Neural progenitor cell (in vitro differentiated cells): ENCODE measurements at regions not wholly inside any gene's neighbourhood (a gene's known extent, or its start where the extent isn't known, plus 50 kb on each side); places are given as distances from the start of the nearest gene placed in this dataset.

Experiments
- DNase-seq: peaks from one replicate; pipeline ENCODE4 v3.0.0-alpha.2; 2016; ENCODE audit warnings: low spot score
- H2AFZ ChIP-seq: fragments of 200-600 bp; sonication (generic); replicated peaks from 2 replicates; pipeline ENCODE4 v1.6.1; 2016; ENCODE audit warnings: antibody characterized with exemption
- H3F3A ChIP-seq: fragments of 200-600 bp; sonication (generic); 2 replicates; pipeline ENCODE4 v1.6.1; 2016; ENCODE audit warnings: antibody characterized with exemption, low read depth
- H3K27ac ChIP-seq: fragments of 200-600 bp; sonication (generic); 2 replicates; pipeline ENCODE4 v1.5.1; 2016; ENCODE audit warnings: mild to moderate bottlenecking
- H3K27me3 ChIP-seq: fragments of 200-600 bp; sonication (generic); 2 replicates; pipeline ENCODE4 v1.6.1; 2016; ENCODE audit warnings: mild to moderate bottlenecking, moderate library complexity
- H3K36me3 ChIP-seq: fragments of 200-600 bp; sonication (generic); 2 replicates; pipeline ENCODE4 v1.5.1; 2016
- H3K4me1 ChIP-seq: fragments of 200-600 bp; sonication (generic); 2 replicates; pipeline ENCODE4 v1.6.1; 2016; ENCODE audit warnings: mixed run types
- H3K4me2 ChIP-seq: fragments of 200-600 bp; sonication (generic); 2 replicates; pipeline ENCODE4 v1.6.1; 2016
- H3K4me3 ChIP-seq: fragments of 200-600 bp; sonication (generic); 2 replicates; pipeline ENCODE4 v1.5.1; 2016
- H3K79me2 ChIP-seq: fragments of 200-600 bp; sonication (generic); 2 replicates; pipeline ENCODE4 v1.6.1; 2016; ENCODE audit warnings: low read depth
- H3K9ac ChIP-seq: fragments of 200-600 bp; sonication (generic); 2 replicates; pipeline ENCODE4 v1.6.1; 2016
- H3K9me3 ChIP-seq: fragments of 200-600 bp; sonication (generic); 2 replicates; pipeline ENCODE4 v1.5.1; 2016; ENCODE audit warnings: low read depth
- H4K20me1 ChIP-seq: fragments of 200-600 bp; sonication (generic); 2 replicates; pipeline ENCODE4 v1.6.1; 2016; ENCODE audit warnings: low read depth
- H3K27ac Mint-ChIP-seq: 3 replicates; pipeline ENCODE4 v1.8.0; 2021; ENCODE audit warnings: mixed read lengths
- H3K27me3 Mint-ChIP-seq: 2 replicates; pipeline ENCODE4 v1.8.0; 2022; ENCODE audit warnings: low read depth, mild to moderate bottlenecking, inconsistent platforms, moderate library complexity, mixed read lengths; ENCODE audit not compliant: insufficient read depth
- H3K36me3 Mint-ChIP-seq: 3 replicates; pipeline ENCODE4 v1.8.0; 2021; ENCODE audit warnings: mixed read lengths
- H3K4me1 Mint-ChIP-seq: 3 replicates; pipeline ENCODE4 v1.8.0; 2021; ENCODE audit warnings: mixed read lengths
- H3K4me3 Mint-ChIP-seq: 3 replicates; pipeline ENCODE4 v1.8.0; 2021; ENCODE audit warnings: mild to moderate bottlenecking, moderate library complexity, mixed read lengths
- H3K9me3 Mint-ChIP-seq: 3 replicates; pipeline ENCODE4 v1.8.0; 2020; ENCODE audit warnings: mixed read lengths
- CTCF ChIP-seq: fragments of 200-600 bp; sonication (generic); IDR thresholded peaks from 2 replicates; pipeline ENCODE4 v1.5.1; 2017; ENCODE audit warnings: antibody characterized with exemption, mild to moderate bottlenecking
- EZH2 ChIP-seq: fragments of 200-600 bp; sonication (generic); IDR thresholded peaks from 2 replicates; pipeline ENCODE4 v1.6.1; 2017; ENCODE audit warnings: antibody characterized with exemption, mild to moderate bottlenecking, moderate library complexity
- EZH2phosphoT487 ChIP-seq: fragments of 200-600 bp; sonication (generic); IDR thresholded peaks from 2 replicates; pipeline ENCODE4 v1.6.1; 2017; ENCODE audit warnings: antibody characterized with exemption

DNA sequence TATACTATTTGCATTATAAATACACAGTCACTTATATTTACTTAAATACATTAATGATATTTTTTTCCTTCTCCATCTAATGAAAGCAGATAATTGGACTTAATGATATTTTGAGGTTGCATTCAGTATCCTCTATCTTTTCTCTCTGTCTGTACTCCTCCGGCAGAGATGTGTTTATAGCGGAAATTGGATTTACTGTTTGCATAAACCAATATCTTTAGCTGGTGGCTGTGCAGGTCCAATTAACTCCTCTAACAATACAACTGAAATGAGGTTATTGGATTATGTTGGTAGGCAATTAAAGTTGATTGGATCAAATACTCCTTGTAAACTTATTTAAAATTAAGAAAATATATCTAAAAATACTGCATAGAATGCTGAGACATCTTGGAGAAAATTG lies 1044.2 kb upstream of the SORCS1 start:
- H3K9ac ChIP-seq: no peak overlapping the region
- no peaks in the 10 kb centered on the region for H3K4me1 Mint-ChIP-seq
- no peak overlapping the region for H3K4me3 ChIP-seq
- no peaks in the 10 kb centered on the region for H3K27me3 Mint-ChIP-seq
- H3K9me3 ChIP-seq: no peaks in the 10 kb centered on the region
- no peak overlapping the region for H3K4me3 Mint-ChIP-seq
- H3K4me2 ChIP-seq: no peak overlapping the region
- DNase-seq: no peak
- no peak overlapping the region for H3K27ac ChIP-seq
- peaks cover 8% of the 10 kb centered on the region for H3K9me3 Mint-ChIP-seq
- H3F3A ChIP-seq: peaks cover 5% of the 10 kb centered on the region
- no peak overlapping the region for H2AFZ ChIP-seq
- TF ChIP-seq CTCF (no peak), EZH2 (no peak), EZH2phosphoT487 (no peak)
- no peaks in the 10 kb centered on the region for H3K27me3 ChIP-seq
- H3K36me3 ChIP-seq: no peaks in the 10 kb centered on the region
- peaks cover 10% of the 10 kb centered on the region for H3K4me1 ChIP-seq
- no peaks in the 10 kb centered on the region for H4K20me1 ChIP-seq
- H3K36me3 Mint-ChIP-seq: no peaks in the 10 kb centered on the region
- no peak overlapping the region for H3K27ac Mint-ChIP-seq
- H3K79me2 ChIP-seq: no peaks in the 10 kb centered on the region

- H3K4me3 Mint-ChIP-seq: no peak overlapping the region
- Histone ChIP-seq H3K79me2 (no peaks in the 10 kb centered on the region), H3K36me3 (no peaks in the 10 kb centered on the region), H3K27ac (no peak overlapping the region), H3K4me2 (no peak overlapping the region), H3K9me3 (no peaks in the 10 kb centered on the region), H3K9ac (no peak overlapping the region), H4K20me1 (no peaks in the 10 kb centered on the region), H2AFZ (no peak overlapping the region), H3K4me3 (no peak overlapping the region), H3K27me3 (no peaks in the 10 kb centered on the region), H3K4me1 (peaks cover 10% of the 10 kb centered on the region), H3F3A (peaks cover 5% of the 10 kb centered on the region)
- no peaks in the 10 kb centered on the region for H3K27me3 Mint-ChIP-seq
- H3K27ac Mint-ChIP-seq: no peak overlapping the region
- H3K9me3 Mint-ChIP-seq: peaks cover 8% of the 10 kb centered on the region
- H3K4me1 Mint-ChIP-seq: no peaks in the 10 kb centered on the region
- no peaks in the 10 kb centered on the region for H3K36me3 Mint-ChIP-seq
- TF ChIP-seq EZH2 (no peak), EZH2phosphoT487 (no peak), CTCF (no peak)
- DNase-seq: no peak
Measured at GRCh38 chr10:108208038-108208437, 1043.5 kb upstream of the SORCS1 start.

DNA sequence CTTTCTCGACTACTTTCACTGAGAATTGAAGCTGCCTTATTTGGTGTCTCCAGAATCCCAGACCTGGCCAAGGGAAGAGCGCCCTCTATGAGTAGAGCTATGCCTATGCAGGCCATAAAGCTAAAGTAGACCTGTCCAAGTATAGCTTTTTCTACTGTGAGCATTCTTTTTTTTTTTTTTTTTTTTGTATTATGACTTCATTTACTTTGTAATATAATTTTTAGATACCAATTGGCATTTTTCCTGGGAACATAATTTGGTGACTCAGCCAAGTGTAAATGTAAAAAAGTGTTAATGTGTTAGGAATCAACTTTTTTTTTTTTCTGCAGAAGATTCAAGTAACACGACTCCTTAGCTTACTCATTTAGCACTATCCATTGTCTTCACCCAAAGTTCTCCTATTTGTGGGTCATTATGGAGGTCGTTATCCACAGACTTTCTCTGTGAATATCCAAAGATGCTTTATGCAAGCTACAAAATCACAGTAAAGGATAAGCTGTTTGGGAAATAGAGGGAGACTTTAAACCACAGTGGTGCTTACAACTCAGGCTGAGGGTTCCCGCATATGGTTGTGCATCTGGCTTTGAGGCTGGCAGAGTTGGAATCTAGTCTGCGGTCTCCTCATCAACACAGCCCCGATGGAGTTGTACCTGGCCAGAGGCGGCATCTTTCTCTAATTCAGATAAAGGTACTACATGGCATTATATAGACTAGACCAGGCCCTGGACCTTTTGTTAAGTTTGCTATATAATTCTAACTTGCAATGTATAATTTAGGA lies 1040.2 kb upstream of the SORCS1 start:
- H3K9me3 Mint-ChIP-seq: no peaks in the 10 kb centered on the region
- H3K27ac ChIP-seq: no peak overlapping the region
- H3K36me3 ChIP-seq: no peaks in the 10 kb centered on the region
- H3K4me2 ChIP-seq: no peak overlapping the region
- TF ChIP-seq CTCF (peak; percentile 88), EZH2phosphoT487 (no peak), EZH2 (no peak)
- H3F3A ChIP-seq: peaks cover 5% of the 10 kb centered on the region
- peak overlapping the region; percentile 68 for H2AFZ ChIP-seq
- DNase-seq: peak; percentile 78
- H3K9me3 ChIP-seq: no peaks in the 10 kb centered on the region
- H3K27me3 Mint-ChIP-seq: no peaks in the 10 kb centered on the region
- H3K4me3 ChIP-seq: no peak overlapping the region
- H3K79me2 ChIP-seq: no peaks in the 10 kb centered on the region
- H3K27ac Mint-ChIP-seq: no peak overlapping the region
- H3K9ac ChIP-seq: no peak overlapping the region
- no peaks in the 10 kb centered on the region for H4K20me1 ChIP-seq
- no peak overlapping the region for H3K4me3 Mint-ChIP-seq
- H3K4me1 ChIP-seq: peaks cover 10% of the 10 kb centered on the region
- no peaks in the 10 kb centered on the region for H3K27me3 ChIP-seq
- H3K4me1 Mint-ChIP-seq: no peaks in the 10 kb centered on the region
- no peaks in the 10 kb centered on the region for H3K36me3 Mint-ChIP-seq
